HG03575 (cell line): ENCODE measurements at regions not wholly inside any gene's neighbourhood (a gene's known extent, or its start where the extent isn't known, plus 50 kb on each side); places are given as distances from the start of the nearest gene placed in this dataset.

Experiments used
- ATAC-seq: cut with Tn5 transposase; IDR thresholded peaks from one replicate; pipeline ENCODE4 v1.9.1; 2021; ENCODE audit not compliant: unreplicated experiment, insufficient number of reproducible peaks, low FRiP score; ENCODE audit errors: extremely low read depth

GRCh38 chr4:152166567-152166966 lies 369.3 kb downstream of the FBXW7 start:
- ATAC-seq, result no peak

- no peak for ATAC-seq
These were observed 370.0 kb downstream of the FBXW7 start for GRCh38 chr4:152165846-152166245.

GRCh38 chr4:152165146-152165545 lies 370.7 kb downstream of the FBXW7 start:
- no peak for ATAC-seq

- no peak for ATAC-seq
These were observed 371.3 kb downstream of the FBXW7 start for GRCh38 chr4:152164561-152164960.

- no peak for ATAC-seq
These were observed 373.6 kb downstream of the FBXW7 start for GRCh38 chr4:152162331-152162697.

GRCh38 chr4:152161676-152162330 lies 374.1 kb downstream of the FBXW7 start:
- ATAC-seq, result no peak

- no peak for ATAC-seq
These were observed 375.6 kb downstream of the FBXW7 start for GRCh38 chr4:152160225-152160800.

- no peak for ATAC-seq
These were observed 376.1 kb downstream of the FBXW7 start for GRCh38 chr4:152159773-152160172.

GRCh38 chr4:152158225-152158624 lies 377.7 kb downstream of the FBXW7 start:
- no peak for ATAC-seq

- ATAC-seq, result no peak
These were observed 378.3 kb downstream of the FBXW7 start for GRCh38 chr4:152157629-152158028.

GRCh38 chr4:152156442-152156841 lies 379.4 kb downstream of the FBXW7 start:
- no peak for ATAC-seq

GRCh38 chr4:152155070-152155469 lies 380.8 kb downstream of the FBXW7 start:
- ATAC-seq, result no peak

GRCh38 chr4:152154433-152154832 lies 381.5 kb downstream of the FBXW7 start:
- ATAC-seq, result no peak

GRCh38 chr4:152153476-152154270 lies 382.2 kb downstream of the FBXW7 start:
- no peak for ATAC-seq

GRCh38 chr4:152150214-152150613 lies 385.7 kb downstream of the FBXW7 start:
- no peak for ATAC-seq

GRCh38 chr4:152149745-152150144 lies 386.1 kb downstream of the FBXW7 start:
- ATAC-seq, result no peak

GRCh38 chr4:152148057-152148456 lies 387.2 kb upstream of the GATB start:
- ATAC-seq, result no peak

- ATAC-seq, result no peak
These were observed 385.4 kb upstream of the GATB start for GRCh38 chr4:152146244-152146643.

- no peak for ATAC-seq
These were observed 383.0 kb upstream of the GATB start for GRCh38 chr4:152143806-152144205.

- no peak for ATAC-seq
These were observed 377.6 kb upstream of the GATB start for GRCh38 chr4:152138451-152138850.
